Ecto neural progenitor cell (in vitro differentiated cells): ENCODE measurements at regions not wholly inside any gene's neighbourhood (a gene's known extent, or its start where the extent isn't known, plus 50 kb on each side); places are given as distances from the start of the nearest gene placed in this dataset.
A peak's percentile ranks its signal among the peaks of the same experiment; 100 is the strongest.

Experiments used
- DNase-seq: peaks from one replicate; pipeline ENCODE4 v3.0.0-alpha.2; 2018; ENCODE audit warnings: low spot score

DNA sequence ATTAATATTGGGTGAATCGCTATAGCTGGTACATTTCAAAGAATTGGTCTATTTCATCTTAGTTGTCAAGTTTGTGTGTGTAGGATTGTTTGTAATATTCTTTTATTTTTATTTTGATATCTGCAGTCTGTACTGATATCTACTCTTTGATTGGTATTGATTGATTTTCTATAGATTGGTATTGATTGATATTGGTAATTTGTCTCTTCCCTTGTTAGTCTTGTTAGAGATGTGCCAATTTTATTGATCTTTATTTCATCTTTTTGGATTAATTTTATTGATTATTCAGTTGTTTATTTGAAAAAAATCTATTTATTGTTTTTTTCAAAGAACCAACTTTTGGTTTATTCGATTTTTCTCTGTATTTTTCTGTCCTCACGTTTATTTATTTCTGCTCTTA is 61.4 kb downstream of the TM2D3 start:
- DNase-seq: no peak

- DNase-seq: no peak
Observed at GRCh38 chr15:101583284-101583683, 68.9 kb downstream of the TM2D3 start.

- DNase-seq: no peak
Observed at GRCh38 chr15:101580431-101580830, 71.8 kb downstream of the TM2D3 start.

GRCh38 chr15:101579631-101580163 is 72.5 kb downstream of the TM2D3 start:
- no peak for DNase-seq

GRCh38 chr15:101578443-101578894 is 73.7 kb downstream of the TM2D3 start:
- DNase-seq: peak; percentile 70

DNA sequence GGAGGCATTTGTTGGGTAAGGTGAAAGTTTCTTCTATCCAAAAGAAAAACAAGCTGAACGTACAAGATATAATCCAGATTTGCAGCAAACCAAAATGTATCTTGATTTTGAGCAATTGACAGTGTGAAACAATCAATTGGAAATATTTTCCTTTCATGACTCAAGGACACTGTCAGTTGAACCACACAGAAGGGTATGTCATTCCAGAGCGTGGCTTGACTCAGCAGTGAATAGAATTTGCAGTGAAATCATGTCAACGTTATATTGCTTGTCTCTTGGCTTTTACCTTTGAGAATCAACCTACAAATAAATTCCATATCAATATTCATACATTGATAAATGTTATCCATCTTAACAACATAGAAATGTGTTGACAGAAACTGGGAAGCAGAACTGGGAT is 78.2 kb downstream of the TM2D3 start:
- no peak for DNase-seq

DNA sequence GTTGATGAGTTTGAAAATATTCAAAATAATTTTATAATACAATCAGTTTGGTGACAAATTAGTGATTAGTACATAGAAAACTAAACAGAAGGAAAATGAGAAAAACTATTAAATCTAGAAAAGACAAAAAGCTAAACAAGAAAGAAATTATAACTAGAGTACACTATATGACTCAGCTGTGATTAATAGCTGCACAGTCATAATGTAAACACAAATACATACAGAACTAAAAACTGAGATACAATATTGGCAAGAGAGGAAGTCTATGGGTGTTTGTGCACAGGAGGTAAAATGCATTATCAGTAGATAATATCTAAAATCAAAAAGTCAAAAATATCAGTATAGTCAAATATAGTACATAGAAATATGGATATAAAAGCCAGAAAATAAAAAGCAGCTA is 80.7 kb upstream of the PCSK6 start:
- DNase-seq: no peak

- DNase-seq: no peak
Observed at GRCh38 chr15:101568821-101569555, 79.5 kb upstream of the PCSK6 start.

DNA sequence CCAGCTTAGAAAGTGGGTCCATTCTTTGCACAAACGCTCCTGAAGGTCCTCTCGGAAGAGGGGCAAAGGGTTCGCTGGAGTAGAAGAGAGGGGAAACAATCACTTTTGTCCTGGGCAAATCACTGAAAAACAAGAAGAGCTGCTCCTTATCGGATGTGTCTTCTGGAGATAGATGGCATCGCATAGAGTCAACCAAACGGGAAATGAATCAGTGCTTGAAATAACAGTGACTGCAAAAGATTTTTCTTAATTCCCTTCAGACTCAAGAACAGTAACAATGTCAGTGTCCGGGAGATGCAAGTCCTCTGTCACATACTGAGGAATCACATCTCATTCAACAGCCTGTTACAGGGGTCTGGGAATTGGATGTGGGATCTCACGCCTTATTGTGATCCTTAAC is 78.8 kb upstream of the PCSK6 start:
- no peak for DNase-seq

DNA sequence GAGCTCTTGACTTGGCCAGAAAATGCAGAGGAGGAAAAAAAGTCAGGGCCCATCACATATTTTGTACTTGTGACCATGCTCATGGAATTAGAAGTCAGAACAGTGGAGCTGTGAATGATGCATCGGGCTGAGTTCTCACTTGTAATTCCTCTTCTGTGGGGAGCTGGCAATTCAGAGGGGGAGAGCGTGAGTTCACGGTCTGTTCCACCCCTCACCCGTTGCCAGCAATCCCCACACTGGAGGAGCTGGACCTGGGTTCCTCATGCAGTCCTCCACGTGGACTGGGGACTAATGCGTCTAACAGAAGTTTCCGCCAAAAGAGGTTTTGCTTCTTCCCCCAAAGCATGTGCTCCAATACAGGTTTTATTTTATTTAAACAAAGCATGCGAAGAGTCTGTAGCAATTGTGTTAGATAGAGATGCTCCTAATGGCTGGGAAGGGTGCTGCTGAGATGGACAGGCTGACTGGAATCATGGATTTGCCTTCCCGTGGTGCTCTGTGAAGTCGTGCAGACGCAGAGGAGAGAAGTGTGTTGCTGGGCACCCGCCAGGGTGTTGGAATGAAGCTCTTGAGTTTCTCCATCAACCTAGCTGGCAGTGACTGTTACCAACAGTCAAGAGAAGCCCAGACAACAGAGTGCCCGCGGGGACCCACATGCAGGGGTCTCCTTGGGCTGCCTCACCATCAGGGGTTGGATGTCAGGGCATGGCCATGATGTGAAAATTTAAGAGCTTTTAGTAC is 77.4 kb upstream of the PCSK6 start:
- DNase-seq: no peak

GRCh38 chr15:101565377-101565776 is 75.9 kb upstream of the PCSK6 start:
- no peak for DNase-seq

GRCh38 chr15:101563176-101563796 is 73.8 kb upstream of the PCSK6 start:
- no peak for DNase-seq

GRCh38 chr15:101562428-101563059 is 73.0 kb upstream of the PCSK6 start:
- DNase-seq: no peak

GRCh38 chr15:101561584-101561906 is 72.0 kb upstream of the PCSK6 start:
- DNase-seq: no peak

- DNase-seq: no peak
Observed at GRCh38 chr15:101560722-101561583, 71.4 kb upstream of the PCSK6 start.

- peak; percentile 23 for DNase-seq
Observed at GRCh38 chr15:101559952-101560351, 70.4 kb upstream of the PCSK6 start.

GRCh38 chr15:101558221-101558941 is 68.9 kb upstream of the PCSK6 start:
- DNase-seq: peak; percentile 13

GRCh38 chr15:101556273-101556672 is 66.8 kb upstream of the PCSK6 start:
- DNase-seq: no peak

GRCh38 chr15:101554115-101554915 is 64.8 kb upstream of the PCSK6 start:
- no peak for DNase-seq
